Naive thymus-derived CD8-positive, alpha-beta T cell (primary cell): ENCODE measurements at regions not wholly inside any gene's neighbourhood (a gene's known extent, or its start where the extent isn't known, plus 50 kb on each side); places are given as distances from the start of the nearest gene placed in this dataset.
A peak's percentile ranks its signal among the peaks of the same experiment; 100 is the strongest.

ENCODE experiments used
- ATAC-seq, 2 donors: fragments of 150-1000 bp; cut with Tn5 transposase in 1 of 2; sonication (Bioruptor Pico), chemical (Tn5 transposase) in 1 of 2; 1 replicate in 1 of 2; 2 replicates in 1 of 2; pipeline ENCODE4 v1.10.0; 2021; ENCODE audit warnings: mild to moderate bottlenecking in 2 of 2, moderate library complexity in 2 of 2
- POLR2A ChIA-PET: fragments of 350-600 bp; sonication (Branson Sonifier 250); formaldehyde crosslinking; loops from one replicate; lab custom pipeline; 2021; ENCODE audit warnings: antibody characterized with exemption; lab: Charles Lee
- DNase-seq, 10 donors: peaks; one replicate each; pipeline versions ENCODE4 v3.0.0 to v3.0.0-alpha.2; 2020 to 2022
- H3K27ac Mint-ChIP-seq, 10 donors: one replicate each; pipeline ENCODE4 v1.8.0; 2020 to 2022; ENCODE audit warnings: mild to moderate bottlenecking in 10 of 10, mixed read lengths in 10 of 10, moderate library complexity in 4 of 10, inconsistent platforms in 1 of 10
- H3K27me3 Mint-ChIP-seq, 5 donors: one replicate each; pipeline ENCODE4 v1.8.0; 2021 to 2022; ENCODE audit warnings: mixed read lengths in 5 of 5
- H3K36me3 Mint-ChIP-seq, 3 donors: one replicate each; pipeline ENCODE4 v1.8.0; 2020 to 2022; ENCODE audit warnings: mixed read lengths in 3 of 3, mild to moderate bottlenecking in 2 of 3, inconsistent platforms in 1 of 3
- H3K4me1 Mint-ChIP-seq, 4 donors: one replicate each; pipeline ENCODE4 v1.8.0; 2021 to 2022; ENCODE audit warnings: mixed read lengths in 4 of 4
- H3K4me3 Mint-ChIP-seq, 10 donors: one replicate each; pipeline ENCODE4 v1.8.0; 2020 to 2022; ENCODE audit warnings: mild to moderate bottlenecking in 10 of 10, mixed read lengths in 10 of 10, moderate library complexity in 6 of 10, inconsistent platforms in 1 of 10
- H3K9me3 Mint-ChIP-seq, 9 donors: one replicate each; pipeline ENCODE4 v1.8.0; 2020 to 2022; ENCODE audit warnings: mixed read lengths in 9 of 9, mild to moderate bottlenecking in 3 of 9, inconsistent platforms in 1 of 9, moderate library complexity in 1 of 9

DNA sequence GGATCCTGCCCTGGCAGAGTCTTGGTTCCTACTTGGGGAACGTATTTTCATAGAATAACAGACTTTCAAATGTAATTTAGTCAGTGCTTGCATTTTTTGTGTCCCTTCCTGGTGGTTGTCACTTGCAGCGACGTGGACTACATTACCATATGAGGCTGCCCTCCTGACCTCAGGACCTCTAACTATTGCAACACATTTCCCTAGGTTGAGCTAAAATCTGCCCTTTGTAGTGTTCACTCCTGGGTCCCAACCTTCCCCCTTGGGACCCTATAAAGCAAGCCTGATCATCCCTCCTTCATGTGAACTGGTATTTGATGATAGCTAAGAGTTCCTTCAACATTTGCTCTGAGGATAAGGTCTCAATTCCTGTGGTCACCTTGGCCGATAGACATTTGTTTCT, 95.6 kb upstream of the CACNA1E start:
- Mint-ChIP-seq H3K4me3 (no peak overlapping the region), H3K4me1 (peaks cover 16 to 49% (median 24%) of the 10 kb centered on the region in 4 donors), H3K9me3 (no peaks in the 10 kb centered on the region), H3K27ac (no peak overlapping the region), H3K27me3 (peaks cover 0 to 2% (median 0%) of the 10 kb centered on the region in 5 donors), H3K36me3 (no peaks in the 10 kb centered on the region)
- no peak for ATAC-seq
- no peak for DNase-seq
- POLR2A ChIA-PET = interaction anchor here (0.5 to 2.8 kb wide), 2 partner anchors 10 to 35 kb away, joined by 4 to 10 read pairs; no protein-coding TSS in a partner anchor

DNA sequence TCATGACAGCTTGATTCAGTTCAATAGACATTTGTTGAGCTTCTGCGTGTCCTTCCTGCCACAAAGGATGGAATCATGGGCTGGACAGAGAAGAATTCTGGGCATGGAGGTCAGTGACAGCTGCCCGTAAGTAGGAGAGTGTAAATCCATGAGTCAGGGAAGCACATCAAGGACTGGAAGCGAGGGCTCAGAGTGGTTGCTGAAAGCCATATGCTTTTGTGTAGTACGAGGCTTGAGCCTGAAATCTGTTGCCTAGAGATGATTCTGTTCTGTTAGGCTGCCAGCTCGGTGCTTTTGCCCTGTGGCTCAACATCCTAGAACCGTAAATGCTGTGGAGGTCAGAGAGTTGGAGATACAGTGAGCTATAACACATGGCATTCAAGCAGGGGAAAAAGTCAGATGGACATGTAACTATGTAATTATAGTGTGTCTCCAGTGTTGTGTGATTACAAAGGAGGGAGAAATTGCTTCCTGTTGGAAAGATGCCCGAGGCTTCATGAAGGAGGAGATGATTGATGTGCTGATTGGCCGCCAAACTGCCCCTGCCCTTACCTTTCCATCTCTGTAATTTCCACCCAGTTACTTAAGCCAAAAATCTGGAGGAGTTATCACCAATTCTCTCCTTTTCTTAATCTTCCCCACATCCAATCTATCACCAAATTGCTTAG, 92.8 kb upstream of the CACNA1E start:
- no peak overlapping the region for H3K4me3 Mint-ChIP-seq
- POLR2A ChIA-PET = interaction anchor here (0.7 to 2.8 kb wide), 3 partner anchors 7 to 241 kb away, joined by 3 to 10 read pairs (median 3); no protein-coding TSS in a partner anchor

DNA sequence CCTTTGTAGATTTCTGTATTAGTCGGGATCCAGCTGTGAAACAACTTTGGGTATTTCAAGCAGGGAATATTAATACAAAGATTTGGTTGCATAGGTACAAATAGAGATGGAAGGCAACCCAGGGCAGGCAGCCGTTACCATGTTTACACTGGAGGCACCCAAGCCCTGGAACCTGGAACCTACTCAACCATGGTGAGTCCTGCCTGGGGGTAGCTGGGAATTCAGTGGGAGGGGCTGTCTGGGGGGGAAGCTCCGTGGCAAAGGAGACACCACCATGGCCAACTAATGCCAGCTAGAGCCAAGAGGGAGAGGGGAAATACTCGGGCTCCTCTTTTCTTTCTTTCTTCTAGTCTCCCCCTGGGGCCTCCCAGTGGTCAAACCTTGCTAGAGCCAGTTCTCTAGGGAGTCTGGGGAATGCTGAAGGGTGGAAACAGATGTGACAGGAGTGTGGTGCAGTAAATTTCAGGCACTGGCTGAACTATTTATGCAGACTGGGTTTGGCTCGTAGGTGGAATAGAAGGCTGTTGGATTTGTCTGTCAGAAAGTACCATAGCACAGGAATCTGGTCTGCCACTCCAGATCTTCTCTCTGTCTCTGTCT, 91.9 kb upstream of the CACNA1E start:
- POLR2A ChIA-PET = no interaction called here

More for the DNA sequence above, 92.8 kb upstream of the CACNA1E start:
- DNase-seq (no peak), ATAC-seq (no peak)
- Mint-ChIP-seq H3K4me1 (peaks cover 15 to 45% (median 25%) of the 10 kb centered on the region in 4 donors), H3K9me3 (no peaks in the 10 kb centered on the region), H3K27ac (peak overlapping the region in 8 of 10 donors; percentile 1 to 78 (median 34)), H3K27me3 (peaks cover 0 to 2% (median 0%) of the 10 kb centered on the region in 5 donors), H3K36me3 (no peaks in the 10 kb centered on the region)

DNA sequence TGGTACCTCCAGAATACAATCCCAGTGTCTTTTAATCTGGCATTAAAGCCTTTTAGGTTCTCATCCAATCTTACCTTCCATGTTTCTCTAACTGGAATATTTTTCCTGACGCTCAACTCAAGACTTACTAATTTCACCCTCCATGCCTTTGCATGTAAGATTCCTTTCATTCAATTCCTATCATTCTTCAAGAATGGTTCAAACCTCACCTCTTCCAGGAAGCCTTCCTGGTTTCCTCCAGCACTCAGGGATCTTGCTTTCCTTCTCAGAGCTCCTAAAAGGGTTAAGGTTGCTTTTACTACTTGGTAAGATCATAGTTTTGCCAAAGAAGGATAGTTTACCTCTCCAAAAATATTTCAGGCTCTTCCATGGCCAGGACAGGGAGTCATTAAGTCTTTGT, 91.2 kb upstream of the CACNA1E start:
- H3K4me3 Mint-ChIP-seq = peak overlapping the region in 5 of 10 donors; percentile 5 to 44 (median 38)
- peak overlapping the region in 8 of 10 donors; percentile 13 to 85 (median 64) for H3K27ac Mint-ChIP-seq
- DNase-seq (no peak), ATAC-seq (no peak)
- no peaks in the 10 kb centered on the region for H3K36me3 Mint-ChIP-seq
- no peaks in the 10 kb centered on the region for H3K9me3 Mint-ChIP-seq
- POLR2A ChIA-PET = interaction anchor here (1.9 kb wide), 1 partner anchor 10 kb away, joined by 6 read pairs; no protein-coding TSS in a partner anchor
- peaks cover 0 to 2% (median 0%) of the 10 kb centered on the region in 5 donors for H3K27me3 Mint-ChIP-seq
- H3K4me1 Mint-ChIP-seq = peaks cover 15 to 38% (median 25%) of the 10 kb centered on the region in 4 donors

More for the DNA sequence above, 91.9 kb upstream of the CACNA1E start:
- Mint-ChIP-seq H3K9me3 (no peaks in the 10 kb centered on the region), H3K4me3 (peak overlapping the region in 1 of 10 donors; percentile 20), H3K27ac (peak overlapping the region in 7 of 10 donors; percentile 1 to 85 (median 63)), H3K27me3 (peaks cover 0 to 2% (median 0%) of the 10 kb centered on the region in 5 donors), H3K4me1 (peaks cover 15 to 38% (median 25%) of the 10 kb centered on the region in 4 donors), H3K36me3 (no peaks in the 10 kb centered on the region)
- DNase-seq (no peak), ATAC-seq (no peak)

DNA sequence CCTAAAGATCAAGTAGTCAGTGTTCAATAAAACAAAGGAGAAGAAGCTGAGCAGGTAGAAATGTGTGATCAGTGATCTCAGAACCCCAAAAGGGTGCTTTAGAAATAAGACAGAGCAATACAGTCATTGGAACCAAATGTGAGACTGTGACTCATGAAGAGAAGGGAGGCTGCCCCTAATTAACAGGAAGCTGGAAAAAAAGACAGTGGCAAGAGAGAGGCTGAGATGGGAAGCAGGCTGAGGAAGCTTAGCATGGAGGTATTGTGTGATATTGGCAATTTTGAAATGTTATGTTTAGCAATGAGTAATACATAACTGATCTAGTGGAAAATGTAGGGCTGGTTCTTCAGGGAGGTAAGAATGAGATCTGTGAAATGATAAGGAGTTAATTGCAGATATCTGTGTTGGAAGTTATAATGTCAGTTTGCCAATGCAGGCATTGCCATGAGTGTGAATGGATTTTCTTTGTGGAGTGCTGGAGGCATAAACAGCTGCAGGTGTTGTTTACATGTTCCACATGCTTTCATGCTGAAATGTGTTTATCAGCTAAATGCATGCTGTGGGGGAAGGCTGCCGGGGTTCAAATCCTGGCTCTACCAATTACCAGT, 90.6 kb upstream of the CACNA1E start:
- H3K36me3 Mint-ChIP-seq = no peaks in the 10 kb centered on the region
- H3K27ac Mint-ChIP-seq = peak overlapping the region in 8 of 10 donors; percentile 27 to 85 (median 74)
- peaks cover 0 to 2% (median 0%) of the 10 kb centered on the region in 5 donors for H3K27me3 Mint-ChIP-seq
- no peak for ATAC-seq
- H3K4me3 Mint-ChIP-seq = peak overlapping the region in 8 of 10 donors; percentile 1 to 44 (median 38)
- peaks cover 15 to 43% (median 27%) of the 10 kb centered on the region in 4 donors for H3K4me1 Mint-ChIP-seq
- no peaks in the 10 kb centered on the region for H3K9me3 Mint-ChIP-seq
- POLR2A ChIA-PET = interaction anchor here (1.9 kb wide), 1 partner anchor 11 kb away, joined by 6 read pairs; no protein-coding TSS in a partner anchor
- no peak for DNase-seq

DNA sequence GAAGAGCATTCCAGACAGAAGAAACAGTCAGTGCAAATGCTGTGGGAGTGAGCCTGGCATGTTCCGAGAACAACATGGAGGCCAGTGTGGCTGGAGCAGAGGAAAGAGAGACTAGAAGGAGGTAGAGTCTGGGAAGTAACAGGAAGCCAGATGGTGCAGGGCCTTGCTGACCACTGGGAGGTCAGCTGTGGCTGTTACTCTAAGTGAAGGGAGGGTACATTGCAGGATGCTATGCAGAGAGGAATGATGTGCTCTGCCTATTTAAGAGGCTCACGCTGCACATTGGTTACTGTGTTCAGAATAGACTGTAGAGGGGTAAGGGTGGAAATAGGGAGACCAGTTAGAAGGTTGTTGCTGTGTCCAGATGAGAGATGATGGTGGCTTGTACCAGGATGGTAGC, 88.6 kb upstream of the CACNA1E start:
- no peak overlapping the region for H3K27ac Mint-ChIP-seq
- H3K4me1 Mint-ChIP-seq = peaks cover 13 to 56% (median 38%) of the 10 kb centered on the region in 4 donors
- DNase-seq = no peak
- no peaks in the 10 kb centered on the region for H3K36me3 Mint-ChIP-seq
- H3K27me3 Mint-ChIP-seq = peaks cover 0 to 2% (median 0%) of the 10 kb centered on the region in 5 donors
- no peak overlapping the region for H3K4me3 Mint-ChIP-seq
- no peak for ATAC-seq
- POLR2A ChIA-PET = interaction anchor here (0.5 to 1.2 kb wide), 3 partner anchors 40 to 893 kb away, joined by 3 to 4 read pairs (median 3); partner anchors contain the start of gene ACBD6
- no peaks in the 10 kb centered on the region for H3K9me3 Mint-ChIP-seq

DNA sequence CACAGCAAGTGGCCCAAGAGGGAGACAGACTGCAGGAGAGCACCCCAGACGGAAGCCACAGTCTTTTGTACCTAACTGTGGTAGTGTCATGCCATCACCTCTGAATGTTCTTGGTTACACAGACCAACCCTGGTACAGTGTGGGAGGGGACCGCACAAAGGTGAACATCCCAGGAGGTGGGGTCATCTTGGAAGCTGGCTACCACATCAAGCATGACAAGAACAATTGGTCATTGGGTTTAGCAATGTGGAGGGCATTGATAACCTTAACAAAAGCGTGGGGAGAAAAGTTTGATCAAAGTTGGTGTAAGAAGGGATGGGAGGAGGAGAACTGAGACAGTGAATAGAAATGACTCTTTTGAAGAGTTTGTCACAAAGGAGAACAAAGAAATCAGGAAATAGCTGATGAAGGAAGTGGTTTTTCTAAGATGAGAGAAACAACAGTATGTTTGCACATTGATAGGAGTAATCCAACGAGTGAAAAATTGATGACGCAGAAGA, 87.1 kb upstream of the CACNA1E start:
- Mint-ChIP-seq H3K9me3 (no peaks in the 10 kb centered on the region), H3K4me1 (peaks cover 12 to 53% (median 40%) of the 10 kb centered on the region in 4 donors), H3K4me3 (no peak overlapping the region), H3K36me3 (no peaks in the 10 kb centered on the region), H3K27me3 (peaks cover 0 to 2% (median 0%) of the 10 kb centered on the region in 5 donors), H3K27ac (no peak overlapping the region)
- DNase-seq = peak in 9 of 10 donors; percentile 33 to 89 (median 76)
- POLR2A ChIA-PET = interaction anchor here (1.0 to 3.0 kb wide), 9 partner anchors 10 to 307 kb away, joined by 3 to 10 read pairs (median 4); partner anchors contain the start of gene IER5
- peak; percentile 89 to 90 for ATAC-seq

DNA sequence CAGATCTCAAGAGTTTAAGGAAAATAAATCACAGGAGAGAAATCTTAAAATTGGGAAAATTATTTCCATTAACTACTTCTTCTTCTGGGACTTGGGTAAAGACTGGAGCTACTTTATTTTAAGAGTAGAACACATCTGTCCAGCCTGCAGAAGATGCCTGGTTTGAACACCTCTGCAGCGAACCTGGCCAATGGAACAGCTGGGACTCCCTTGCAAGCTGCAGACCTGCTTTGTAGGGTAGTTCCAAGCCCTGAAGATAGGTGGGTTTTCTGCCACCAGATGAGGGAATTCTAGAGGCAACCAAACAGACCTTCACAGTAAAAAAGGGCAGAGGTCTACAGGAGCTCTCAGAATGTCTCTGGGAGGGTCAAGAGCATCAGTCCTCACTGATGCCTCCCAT, 86.5 kb upstream of the CACNA1E start:
- peak overlapping the region in 2 of 10 donors; percentile 1 to 27 for H3K4me3 Mint-ChIP-seq
- H3K36me3 Mint-ChIP-seq = no peaks in the 10 kb centered on the region
- POLR2A ChIA-PET = interaction anchor here (1.0 to 3.0 kb wide), 9 partner anchors 8 to 308 kb away, joined by 3 to 10 read pairs (median 4); partner anchors contain the start of gene IER5
- H3K27me3 Mint-ChIP-seq = peaks cover 0 to 2% (median 0%) of the 10 kb centered on the region in 5 donors
- ATAC-seq (no peak), DNase-seq (no peak)
- no peaks in the 10 kb centered on the region for H3K9me3 Mint-ChIP-seq
- H3K4me1 Mint-ChIP-seq = peaks cover 17 to 53% (median 42%) of the 10 kb centered on the region in 4 donors
- no peak overlapping the region for H3K27ac Mint-ChIP-seq

DNA sequence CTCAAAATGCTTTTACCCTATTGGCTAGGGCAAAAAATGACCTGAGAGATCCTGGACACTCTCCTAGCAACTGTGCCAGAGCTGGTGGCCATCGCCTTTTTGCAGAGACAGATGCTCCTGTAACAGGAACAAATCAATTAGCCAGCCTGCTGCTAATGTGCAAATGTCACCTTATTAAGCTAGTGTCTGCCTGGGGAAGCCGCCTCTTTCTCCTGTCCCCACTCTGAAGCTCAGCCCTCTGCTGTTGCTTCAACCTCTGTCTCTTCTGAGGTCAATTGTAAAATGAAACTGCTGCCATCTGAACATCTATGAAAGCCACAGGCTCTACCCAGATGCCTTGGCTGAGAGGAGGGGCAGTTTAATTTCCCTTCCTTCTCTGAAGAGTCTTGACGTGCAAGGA, 85.5 kb upstream of the CACNA1E start:
- H3K9me3 Mint-ChIP-seq = no peaks in the 10 kb centered on the region
- H3K27ac Mint-ChIP-seq = peak overlapping the region in 2 of 10 donors; percentile 99
- POLR2A ChIA-PET = interaction anchor here (0.5 to 3.0 kb wide), 8 partner anchors 9 to 309 kb away, joined by 4 to 10 read pairs (median 6); partner anchors contain the start of gene IER5
- H3K4me3 Mint-ChIP-seq = peak overlapping the region in 8 of 10 donors; percentile 47 to 80 (median 72)
- ATAC-seq = peak; percentile 36 to 48
- H3K4me1 Mint-ChIP-seq = peaks cover 25 to 48% (median 41%) of the 10 kb centered on the region in 4 donors
- no peaks in the 10 kb centered on the region for H3K27me3 Mint-ChIP-seq
- peak in 6 of 10 donors; percentile 5 to 63 (median 47) for DNase-seq
- H3K36me3 Mint-ChIP-seq = no peaks in the 10 kb centered on the region

DNA sequence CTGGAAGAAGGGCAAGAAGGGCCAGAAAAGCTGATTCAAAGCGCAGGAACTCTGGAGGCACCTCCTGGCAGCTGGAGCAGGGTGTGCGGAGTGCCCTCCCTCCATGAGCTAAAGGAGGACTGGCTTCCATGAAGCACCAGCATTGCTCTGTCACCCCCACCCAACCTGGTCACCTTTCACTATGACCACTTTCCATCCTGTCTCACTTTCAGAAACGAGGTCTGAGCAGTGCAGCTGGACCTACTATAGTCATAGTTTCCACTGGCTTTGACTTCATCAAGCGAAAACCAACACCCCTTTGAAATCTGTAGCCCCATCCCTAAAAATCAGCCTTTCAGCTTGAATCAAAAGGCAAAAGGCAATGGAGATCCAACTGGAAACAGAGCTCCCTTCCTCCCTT, 84.8 kb upstream of the CACNA1E start:
- peak overlapping the region in 3 of 10 donors; percentile 10 to 99 (median 99) for H3K27ac Mint-ChIP-seq
- H3K9me3 Mint-ChIP-seq = no peaks in the 10 kb centered on the region
- H3K36me3 Mint-ChIP-seq = no peaks in the 10 kb centered on the region
- no peaks in the 10 kb centered on the region for H3K27me3 Mint-ChIP-seq
- peak overlapping the region in 4 of 10 donors; percentile 69 to 80 (median 78) for H3K4me3 Mint-ChIP-seq
- peaks cover 25 to 50% (median 40%) of the 10 kb centered on the region in 4 donors for H3K4me1 Mint-ChIP-seq
- POLR2A ChIA-PET = interaction anchor here (0.5 to 2.6 kb wide), 6 partner anchors 8 to 1521 kb away, joined by 3 to 10 read pairs (median 6); partner anchors contain the start of gene TOR1AIP2
- no peak for DNase-seq
- no peak for ATAC-seq

DNA sequence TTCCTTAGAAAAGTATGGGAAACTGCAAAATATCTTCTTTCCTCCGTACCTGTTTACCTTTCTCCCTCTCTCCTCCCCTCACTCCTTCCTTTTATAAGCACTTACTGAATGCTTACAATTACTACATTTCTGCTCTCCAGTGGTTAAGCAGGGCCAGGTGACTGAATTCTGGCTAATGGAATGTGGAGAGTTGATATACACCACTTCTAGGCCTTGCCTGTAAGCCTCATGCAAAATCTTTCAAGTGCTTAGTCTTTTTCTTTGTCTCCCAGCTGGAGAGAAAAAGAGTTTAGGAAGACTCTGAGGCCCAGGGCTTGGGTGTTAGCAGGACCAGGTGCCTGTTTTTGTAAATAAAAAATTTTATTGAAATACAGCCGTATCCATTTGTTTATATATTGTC, 77.7 kb upstream of the CACNA1E start:
- Mint-ChIP-seq H3K36me3 (no peaks in the 10 kb centered on the region), H3K4me3 (no peak overlapping the region), H3K27me3 (no peaks in the 10 kb centered on the region), H3K27ac (peak overlapping the region in 6 of 10 donors; percentile 15 to 67 (median 40)), H3K9me3 (no peaks in the 10 kb centered on the region), H3K4me1 (peaks cover 21 to 63% (median 40%) of the 10 kb centered on the region in 4 donors)
- ATAC-seq = no peak
- DNase-seq = no peak
- POLR2A ChIA-PET = no interaction called here

DNA sequence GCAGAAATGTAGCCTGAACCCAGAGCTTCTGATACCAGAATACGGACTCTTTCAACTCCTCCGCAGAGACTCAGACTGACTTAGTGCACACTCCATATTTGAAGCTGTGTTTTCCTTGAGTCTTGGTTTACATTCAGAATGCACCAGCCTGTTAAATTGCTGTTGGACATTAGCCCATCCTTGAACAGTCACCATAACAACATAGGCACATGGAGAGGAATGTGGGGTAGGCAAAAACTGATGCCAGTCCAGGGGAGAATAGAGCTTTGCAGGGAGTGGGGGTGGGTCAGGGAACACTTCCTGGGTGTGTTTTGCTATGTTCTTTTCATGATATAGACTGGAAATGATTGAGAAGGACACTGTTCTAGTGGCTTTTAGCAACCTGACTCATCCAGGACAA, 76.3 kb upstream of the CACNA1E start:
- Mint-ChIP-seq H3K4me3 (no peak overlapping the region), H3K4me1 (peaks cover 8 to 49% (median 27%) of the 10 kb centered on the region in 4 donors), H3K36me3 (no peaks in the 10 kb centered on the region), H3K27ac (peak overlapping the region in 4 of 10 donors; percentile 3 to 35 (median 17)), H3K27me3 (no peaks in the 10 kb centered on the region), H3K9me3 (no peaks in the 10 kb centered on the region)
- no peak for DNase-seq
- POLR2A ChIA-PET = interaction anchor here (0.6 to 1.5 kb wide), 2 partner anchors 9 to 318 kb away, joined by 3 to 8 read pairs; no protein-coding TSS in a partner anchor
- no peak for ATAC-seq
